ENCODE measurements at regions not wholly inside any gene's neighbourhood (a gene's known extent, or its start where the extent isn't known, plus 50 kb on each side); places are given as distances from the start of the nearest gene placed in this dataset.

DNA sequence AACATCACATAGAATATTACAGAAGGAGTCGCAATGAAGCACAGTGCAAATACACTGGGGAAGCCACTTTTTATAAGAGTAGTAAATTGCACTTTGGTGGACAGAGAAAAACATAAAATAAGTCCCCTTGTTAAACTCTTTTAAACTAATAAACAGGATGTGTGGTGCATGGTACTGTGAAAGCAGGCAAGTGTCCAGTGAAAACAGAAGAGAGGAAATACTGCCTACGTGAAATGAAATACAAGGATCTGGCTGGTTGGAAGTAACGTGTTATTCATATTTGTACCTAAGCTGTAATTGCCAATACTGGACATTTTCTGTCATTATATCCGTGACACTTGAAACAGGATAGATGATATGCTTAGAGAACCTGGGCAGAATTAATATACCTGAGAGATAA is 191.9 kb upstream of the SLC27A6 start:
- Histone ChIP-seq H3K9me3 (no peaks in the 10 kb centered on the region), H3K27me3 (no peaks in the 10 kb centered on the region), H3K27ac (no peak overlapping the region), H3K4me3 (no peak overlapping the region), H3K36me3 (no peaks in the 10 kb centered on the region), H3K4me1 (no peaks in the 10 kb centered on the region), H3K9ac (ENCODE audit: low read depth in 2 of 2, low read length in 2 of 2) (no peak overlapping the region)
- TF ChIP-seq, protein P1, sequence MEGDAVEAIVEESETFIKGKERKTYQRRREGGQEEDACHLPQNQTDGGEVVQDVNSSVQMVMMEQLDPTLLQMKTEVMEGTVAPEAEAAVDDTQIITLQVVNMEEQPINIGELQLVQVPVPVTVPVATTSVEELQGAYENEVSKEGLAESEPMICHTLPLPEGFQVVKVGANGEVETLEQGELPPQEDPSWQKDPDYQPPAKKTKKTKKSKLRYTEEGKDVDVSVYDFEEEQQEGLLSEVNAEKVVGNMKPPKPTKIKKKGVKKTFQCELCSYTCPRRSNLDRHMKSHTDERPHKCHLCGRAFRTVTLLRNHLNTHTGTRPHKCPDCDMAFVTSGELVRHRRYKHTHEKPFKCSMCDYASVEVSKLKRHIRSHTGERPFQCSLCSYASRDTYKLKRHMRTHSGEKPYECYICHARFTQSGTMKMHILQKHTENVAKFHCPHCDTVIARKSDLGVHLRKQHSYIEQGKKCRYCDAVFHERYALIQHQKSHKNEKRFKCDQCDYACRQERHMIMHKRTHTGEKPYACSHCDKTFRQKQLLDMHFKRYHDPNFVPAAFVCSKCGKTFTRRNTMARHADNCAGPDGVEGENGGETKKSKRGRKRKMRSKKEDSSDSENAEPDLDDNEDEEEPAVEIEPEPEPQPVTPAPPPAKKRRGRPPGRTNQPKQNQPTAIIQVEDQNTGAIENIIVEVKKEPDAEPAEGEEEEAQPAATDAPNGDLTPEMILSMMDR (IDR thresholded peaks at IDR 0.05), result no peak
- no peak for DNase-seq
- intact Hi-C loops (cut with DNase I), result no loop called here

DNA sequence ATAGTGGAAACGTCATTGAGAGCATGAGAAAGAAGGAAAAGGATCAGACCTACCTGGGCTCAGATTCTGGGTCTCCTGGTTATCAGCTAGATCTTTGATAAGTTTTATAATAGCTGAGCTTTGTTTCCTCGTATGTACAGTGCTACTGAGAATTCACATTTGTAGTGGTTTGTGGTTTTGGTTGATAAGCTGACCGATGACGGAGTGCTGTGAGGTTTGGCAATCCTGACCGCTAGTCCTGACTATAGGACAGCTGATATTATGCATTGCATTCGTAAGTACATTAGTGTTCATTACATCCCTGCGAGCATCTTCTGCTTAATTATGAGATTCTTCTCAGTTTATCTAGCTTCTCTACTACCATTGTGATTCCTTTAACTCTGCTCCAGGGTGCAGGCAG is 190.7 kb upstream of the SLC27A6 start:
- H3K9ac ChIP-seq (ENCODE audit: low read depth in 2 of 2, low read length in 2 of 2), result no peak overlapping the region
- no peak for DNase-seq
- H3K27ac ChIP-seq, result no peak overlapping the region
- no peaks in the 10 kb centered on the region for H3K27me3 ChIP-seq
- H3K9me3 ChIP-seq, result no peaks in the 10 kb centered on the region
- intact Hi-C loops (cut with DNase I), result no loop called here
- no peaks in the 10 kb centered on the region for H3K36me3 ChIP-seq
- H3K4me3 ChIP-seq, result no peak overlapping the region
- H3K4me1 ChIP-seq, result no peaks in the 10 kb centered on the region
- TF ChIP-seq, protein P1 (IDR thresholded peaks at IDR 0.05), result no peak

DNA sequence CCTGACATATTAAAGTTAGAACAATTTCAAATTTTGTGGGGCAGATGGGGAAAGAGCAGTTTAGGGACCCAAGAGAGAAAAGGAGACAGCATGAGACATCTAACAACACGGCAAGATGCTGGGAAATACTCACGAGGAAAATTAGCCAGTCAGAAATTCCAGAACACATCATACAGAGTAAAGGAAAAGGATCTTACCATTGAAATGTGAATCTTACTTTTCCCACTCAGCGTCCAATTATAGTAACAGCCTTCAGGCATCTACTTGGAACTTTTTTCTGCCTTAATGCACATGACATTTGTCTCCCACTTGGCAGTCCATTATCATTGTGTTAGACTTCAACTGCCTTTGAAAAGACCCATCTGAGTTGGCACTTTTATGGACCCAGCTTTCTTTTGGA is 189.7 kb upstream of the SLC27A6 start:
- TF ChIP-seq, protein P1 (IDR thresholded peaks at IDR 0.05), result no peak
- no peaks in the 10 kb centered on the region for H3K4me1 ChIP-seq
- intact Hi-C loops (cut with DNase I), result no loop called here
- no peak for DNase-seq
- H3K36me3 ChIP-seq, result no peaks in the 10 kb centered on the region
- no peaks in the 10 kb centered on the region for H3K9me3 ChIP-seq
- no peaks in the 10 kb centered on the region for H3K27me3 ChIP-seq
- H3K27ac ChIP-seq, result no peak overlapping the region
- H3K9ac ChIP-seq (ENCODE audit: low read depth in 2 of 2, low read length in 2 of 2), result no peak overlapping the region
- H3K4me3 ChIP-seq, result no peak overlapping the region

GRCh38 chr5:128777052-128777451 is 188.2 kb upstream of the SLC27A6 start:
- H3K27me3 ChIP-seq, result no peaks in the 10 kb centered on the region
- intact Hi-C loops (cut with DNase I), result no loop called here
- H3K4me3 ChIP-seq, result no peak overlapping the region
- no peak for DNase-seq
- H3K9ac ChIP-seq (ENCODE audit: low read depth in 2 of 2, low read length in 2 of 2), result no peak overlapping the region
- no peaks in the 10 kb centered on the region for H3K9me3 ChIP-seq
- no peaks in the 10 kb centered on the region for H3K4me1 ChIP-seq
- H3K36me3 ChIP-seq, result no peaks in the 10 kb centered on the region
- H3K27ac ChIP-seq, result no peak overlapping the region
- TF ChIP-seq, protein P1 (IDR thresholded peaks at IDR 0.05), result no peak

DNA sequence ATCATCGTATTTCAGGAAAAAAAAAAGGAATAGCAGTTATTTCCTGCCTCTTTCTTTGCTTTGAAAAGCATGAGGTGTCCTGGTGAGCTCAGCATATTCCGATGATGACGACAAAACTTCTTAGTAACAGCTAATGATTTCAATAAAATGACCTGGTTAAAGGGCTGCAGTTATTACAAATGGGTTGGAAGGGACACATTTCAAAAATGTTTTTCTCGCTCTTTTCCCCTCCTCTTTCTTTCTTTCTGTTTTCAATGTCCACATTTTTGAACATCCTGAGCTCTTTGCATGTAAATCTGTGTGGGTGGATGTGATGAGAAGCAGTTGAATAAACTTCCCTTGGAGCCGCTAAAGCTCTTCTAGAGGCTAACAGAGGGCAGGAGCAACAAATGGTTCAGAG is 186.8 kb upstream of the SLC27A6 start:
- DNase-seq, result no peak
- Histone ChIP-seq H3K27ac (no peak overlapping the region), H3K9ac (ENCODE audit: low read depth in 2 of 2, low read length in 2 of 2) (no peak overlapping the region), H3K36me3 (no peaks in the 10 kb centered on the region), H3K4me3 (no peak overlapping the region), H3K4me1 (no peaks in the 10 kb centered on the region), H3K27me3 (no peaks in the 10 kb centered on the region), H3K9me3 (no peaks in the 10 kb centered on the region)
- intact Hi-C loops (cut with DNase I), result no loop called here
- TF ChIP-seq, protein P1 (IDR thresholded peaks at IDR 0.05), result no peak

GRCh38 chr5:128782446-128782845 is 182.8 kb upstream of the SLC27A6 start:
- Histone ChIP-seq H3K4me1 (no peaks in the 10 kb centered on the region), H3K36me3 (no peaks in the 10 kb centered on the region), H3K27me3 (no peaks in the 10 kb centered on the region), H3K4me3 (no peak overlapping the region), H3K9me3 (no peaks in the 10 kb centered on the region), H3K27ac (no peak overlapping the region), H3K9ac (ENCODE audit: low read depth in 2 of 2, low read length in 2 of 2) (no peak overlapping the region)
- TF ChIP-seq, protein P1 (IDR thresholded peaks at IDR 0.05), result no peak
- intact Hi-C loops (cut with DNase I), result no loop called here
- DNase-seq, result peak; percentile 52
